H1 (cell line): ENCODE measurements at regions not wholly inside any gene's neighbourhood (a gene's known extent, or its start where the extent isn't known, plus 50 kb on each side); places are given as distances from the start of the nearest gene placed in this dataset.

Experiments
- ZNF274 ChIP-seq: IDR thresholded peaks from 2 replicates; pipeline ENCODE4 v1.7.0; 2012; ENCODE audit warnings: low read length, borderline replicate concordance; ENCODE audit errors: extremely low read depth

GRCh38 chr10:42887734-42888503, 105.3 kb downstream of the BMS1 start (continued):
- TF ChIP-seq ZNF274: no peak
